Right atrium auricular region (tissue), 2 donors: ENCODE measurements at regions not wholly inside any gene's neighbourhood (a gene's known extent, or its start where the extent isn't known, plus 50 kb on each side); places are given as distances from the start of the nearest gene placed in this dataset.

Experiments used
- DNase-seq: peaks from one replicate; pipeline ENCODE4 v3.0.0-alpha.2; 2019; ENCODE audit warnings: low spot score
- H3K27ac ChIP-seq, 2 donors: fragments of 200-600 bp; sonication (generic); 1 replicate in 1 of 2; 2 replicates in 1 of 2; pipeline ENCODE4 v1.5.1; 2016 to 2019
- H3K27me3 ChIP-seq, 2 donors: fragments of 200-600 bp; sonication (generic); one replicate each; pipeline versions ENCODE4 v1.5.1 to v1.6.0; 2017 to 2019
- H3K36me3 ChIP-seq: fragments of 200-600 bp; sonication (generic); one replicate; pipeline ENCODE4 v1.5.1; 2016
- H3K4me1 ChIP-seq, 2 donors: fragments of 200-600 bp; sonication (generic); one replicate each; pipeline versions ENCODE4 v1.5.1 to v1.6.0; 2017 to 2019
- H3K4me3 ChIP-seq, 2 donors: fragments of 200-600 bp; sonication (generic); 1 replicate in 1 of 2; 2 replicates in 1 of 2; pipeline ENCODE4 v1.5.1; 2017 to 2019; ENCODE audit warnings: mild to moderate bottlenecking in 1 of 2, moderate library complexity in 1 of 2
- H3K9me3 ChIP-seq, 2 donors: fragments of 200-600 bp; sonication (generic); one replicate each; pipeline ENCODE4 v1.5.1; 2019
- CTCF ChIP-seq, 2 donors: fragments of 200-600 bp; sonication (generic); IDR thresholded peaks; one replicate each; pipeline ENCODE4 v1.5.1; 2019; ENCODE audit warnings: antibody characterized with exemption in 2 of 2

GRCh38 chr6:17047889-17048288 lies 54.0 kb upstream of the STMND1 start:
- H3K27me3 ChIP-seq, result no peaks in the 10 kb centered on the region
- no peak for TF ChIP-seq CTCF (IDR thresholded peaks at IDR 0.05)
- H3K4me1 ChIP-seq, result peaks cover 0 to 12% of the 10 kb centered on the region in 2 donors
- no peaks in the 10 kb centered on the region for H3K9me3 ChIP-seq
- H3K36me3 ChIP-seq, result no peaks in the 10 kb centered on the region
- H3K4me3 ChIP-seq, result no peak overlapping the region
- no peak for DNase-seq
- H3K27ac ChIP-seq, result no peak overlapping the region

GRCh38 chr6:17045581-17046322 lies 56.1 kb upstream of the STMND1 start:
- TF ChIP-seq CTCF (IDR thresholded peaks at IDR 0.05), result no peak
- H3K4me3 ChIP-seq, result no peak overlapping the region
- H3K9me3 ChIP-seq, result no peaks in the 10 kb centered on the region
- H3K36me3 ChIP-seq, result no peaks in the 10 kb centered on the region
- H3K27ac ChIP-seq, result peak overlapping the region in 1 of 2 donors; percentile 20
- no peak for DNase-seq
- no peaks in the 10 kb centered on the region for H3K27me3 ChIP-seq
- H3K4me1 ChIP-seq, result peaks cover 0 to 17% of the 10 kb centered on the region in 2 donors

DNA sequence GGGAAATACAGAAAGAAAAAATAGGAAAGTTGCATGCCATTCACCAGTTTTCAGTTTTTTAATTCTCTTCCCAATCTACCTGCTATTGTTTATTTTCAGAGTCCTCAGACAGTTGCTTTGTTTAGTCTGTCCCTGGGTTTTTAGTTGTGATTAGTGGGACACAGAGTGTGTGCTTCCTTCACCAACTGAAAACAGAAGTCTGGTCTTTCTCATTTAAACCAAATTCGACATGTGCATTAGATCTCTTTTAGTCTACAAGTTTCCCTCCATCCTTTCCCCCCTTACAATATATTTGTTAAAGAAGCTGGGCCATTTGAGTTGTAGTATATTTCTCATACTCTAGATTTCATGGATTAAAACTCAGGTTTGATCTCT lies 58.7 kb upstream of the STMND1 start:
- Histone ChIP-seq H3K9me3 (no peaks in the 10 kb centered on the region), H3K27ac (no peak overlapping the region), H3K27me3 (no peaks in the 10 kb centered on the region), H3K36me3 (no peaks in the 10 kb centered on the region), H3K4me3 (no peak overlapping the region), H3K4me1 (peaks cover 0 to 17% of the 10 kb centered on the region in 2 donors)
- DNase-seq, result no peak
- no peak for TF ChIP-seq CTCF (IDR thresholded peaks at IDR 0.05)

DNA sequence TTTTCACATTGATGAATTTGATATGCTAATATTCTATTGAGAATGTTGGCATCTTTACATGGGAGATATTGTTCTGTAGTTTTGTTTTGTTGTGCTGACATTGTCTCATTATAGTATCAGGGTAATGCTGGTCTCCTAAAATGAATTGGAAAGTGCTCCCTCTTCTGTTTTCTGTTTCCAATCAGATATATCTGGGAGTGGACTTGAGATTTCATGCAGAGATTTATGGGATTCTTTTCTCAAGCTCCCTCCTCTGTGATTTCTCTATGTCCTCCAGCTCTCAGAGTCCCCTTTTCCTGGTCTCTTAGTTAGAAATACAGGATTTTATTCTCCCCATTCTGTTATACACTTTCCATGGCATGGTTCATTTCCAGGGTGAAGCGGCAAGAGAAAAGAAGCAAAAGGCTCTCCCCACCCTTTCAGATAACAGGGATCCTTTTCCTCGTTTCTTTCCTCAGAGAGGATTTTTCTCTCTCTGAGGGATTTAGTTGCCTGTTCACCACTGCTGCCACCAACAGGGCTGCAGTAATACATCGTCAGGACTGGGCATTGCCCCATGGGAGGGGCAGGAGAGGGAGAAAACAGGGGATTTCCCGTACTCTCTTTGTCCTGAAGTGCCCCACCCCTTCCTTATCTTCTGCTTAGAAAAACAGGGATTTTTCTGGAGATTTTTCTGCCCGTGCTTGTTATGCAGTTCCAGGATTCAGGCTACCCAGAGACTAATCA lies 59.3 kb upstream of the STMND1 start:
- H3K36me3 ChIP-seq, result no peaks in the 10 kb centered on the region
- DNase-seq, result no peak
- peak in 1 of 2 donors; percentile 36 for TF ChIP-seq CTCF (IDR thresholded peaks at IDR 0.05)
- H3K9me3 ChIP-seq, result no peaks in the 10 kb centered on the region
- H3K27ac ChIP-seq, result no peak overlapping the region
- H3K4me1 ChIP-seq, result peaks cover 0 to 17% of the 10 kb centered on the region in 2 donors
- H3K4me3 ChIP-seq, result no peak overlapping the region
- no peaks in the 10 kb centered on the region for H3K27me3 ChIP-seq

DNA sequence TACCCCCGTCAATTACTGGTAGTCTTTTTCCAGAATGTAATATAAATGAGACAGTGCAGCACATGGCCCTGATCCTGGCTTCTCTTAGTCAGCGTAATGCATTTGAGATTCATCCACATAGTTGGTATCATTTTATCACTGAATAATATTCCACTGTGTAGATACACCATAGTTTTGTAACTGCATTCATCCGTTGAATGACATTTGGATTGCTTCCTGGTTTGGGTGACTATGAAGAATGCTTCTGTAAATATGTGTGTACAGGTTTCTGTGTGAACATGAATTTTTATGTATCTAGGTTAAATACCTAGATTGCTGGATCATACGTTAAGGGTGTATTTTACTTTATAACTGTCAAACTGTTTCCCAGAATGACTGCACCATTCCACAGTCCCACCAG lies 62.6 kb upstream of the STMND1 start:
- TF ChIP-seq CTCF (IDR thresholded peaks at IDR 0.05), result no peak
- peaks cover 0 to 7% of the 10 kb centered on the region in 2 donors for H3K4me1 ChIP-seq
- H3K9me3 ChIP-seq, result no peaks in the 10 kb centered on the region

More for the DNA sequence above, 62.6 kb upstream of the STMND1 start:
- no peaks in the 10 kb centered on the region for H3K27me3 ChIP-seq
- no peak overlapping the region for H3K27ac ChIP-seq
- no peak overlapping the region for H3K4me3 ChIP-seq
- H3K36me3 ChIP-seq, result no peaks in the 10 kb centered on the region
- no peak for DNase-seq
